CD14-positive monocyte (primary cell): ENCODE measurements at regions not wholly inside any gene's neighbourhood (a gene's known extent, or its start where the extent isn't known, plus 50 kb on each side); places are given as distances from the start of the nearest gene placed in this dataset.

Experiments
- DNase-seq, 3 donors: peaks; one replicate each; pipeline ENCODE4 v3.0.0-alpha.2; 2011 to 2022
- H2AFZ ChIP-seq: 2 replicates; pipeline ENCODE4 v1.6.0; 2012; ENCODE audit warnings: mild to moderate bottlenecking, low read depth, low read length, inconsistent platforms; ENCODE audit not compliant: insufficient read depth, poor library complexity, severe bottlenecking
- H3K27ac ChIP-seq, 2 donors: 1 replicate in 1 of 2; 2 replicates in 1 of 2; pipeline ENCODE4 v1.5.1; 2012 to 2013; ENCODE audit warnings: low read length in 2 of 2, control low read depth in 1 of 2, inconsistent platforms in 1 of 2, low read depth in 1 of 2, mild to moderate bottlenecking in 1 of 2
- H3K27me3 ChIP-seq, 2 donors: one replicate each; pipeline versions ENCODE4 v1.6.0 to v1.6.1; 2011 to 2013; ENCODE audit warnings: low read length in 2 of 2; ENCODE audit not compliant: control insufficient read depth in 2 of 2, insufficient read depth in 2 of 2
- H3K36me3 ChIP-seq, 2 donors: replicated peaks in 1 of 2; 1 replicate in 1 of 2; 2 replicates in 1 of 2; pipeline versions ENCODE4 v1.5.1 to v1.6.1; 2012 to 2013; ENCODE audit warnings: low read length in 2 of 2, control low read depth in 1 of 2, inconsistent platforms in 1 of 2, mild to moderate bottlenecking in 1 of 2; ENCODE audit not compliant: insufficient read depth in 2 of 2, control insufficient read depth in 1 of 2
- H3K4me1 ChIP-seq, 2 donors: 1 replicate in 1 of 2; 2 replicates in 1 of 2; pipeline versions ENCODE4 v1.5.1 to v1.6.1; 2012 to 2013; ENCODE audit warnings: low read length in 2 of 2, control low read depth in 1 of 2, inconsistent platforms in 1 of 2, mild to moderate bottlenecking in 1 of 2, moderate library complexity in 1 of 2; ENCODE audit not compliant: insufficient read depth in 2 of 2, control insufficient read depth in 1 of 2
- H3K4me2 ChIP-seq: replicated peaks from 2 replicates; pipeline ENCODE3; 2012; ENCODE audit warnings: low read length, moderate library complexity, mild to moderate bottlenecking; ENCODE audit not compliant: poor library complexity, severe bottlenecking; ENCODE audit errors: extremely low read depth
- H3K4me3 ChIP-seq, 3 experiments: fragments of 200-600 bp in 1 of 3; sonication (generic) in 1 of 3; replicated peaks in 1 of 3; 1 replicate in 2 of 3; 2 replicates in 1 of 3; pipeline ENCODE4 v1.5.1; 2011 to 2013; ENCODE audit warnings: low read length in 3 of 3, mild to moderate bottlenecking in 3 of 3, control low read depth in 2 of 3, low read depth in 2 of 3, inconsistent platforms in 1 of 3, moderate library complexity in 1 of 3
- H3K79me2 ChIP-seq: 2 replicates; pipeline ENCODE4 v1.6.0; 2012; ENCODE audit warnings: mild to moderate bottlenecking, control low read depth, inconsistent platforms, low read length, moderate library complexity; ENCODE audit not compliant: insufficient read depth
- H3K9ac ChIP-seq: 2 replicates; pipeline ENCODE4 v1.6.0; 2017; ENCODE audit warnings: low read length, mild to moderate bottlenecking; ENCODE audit not compliant: insufficient read depth, poor library complexity, severe bottlenecking
- H3K9me3 ChIP-seq, 2 donors: replicated peaks in 1 of 2; 1 replicate in 1 of 2; 2 replicates in 1 of 2; pipeline versions ENCODE4 v1.5.1 to v1.6.1; 2012 to 2013; ENCODE audit warnings: low read length in 2 of 2, control low read depth in 1 of 2; ENCODE audit not compliant: control insufficient read depth in 1 of 2, insufficient read depth in 1 of 2
- H4K20me1 ChIP-seq: 2 replicates; pipeline ENCODE4 v1.6.0; 2012; ENCODE audit warnings: mild to moderate bottlenecking, low read length, control low read depth, moderate library complexity; ENCODE audit not compliant: insufficient read depth
- H3K27ac Mint-ChIP-seq, 7 donors: one replicate each; pipeline ENCODE4 v1.8.0; 2020; ENCODE audit warnings: mild to moderate bottlenecking in 7 of 7, mixed read lengths in 7 of 7, moderate library complexity in 6 of 7, inconsistent platforms in 2 of 7
- H3K27me3 Mint-ChIP-seq, 3 donors: one replicate each; pipeline ENCODE4 v1.8.0; 2021 to 2022; ENCODE audit warnings: low read depth in 3 of 3, mild to moderate bottlenecking in 3 of 3, mixed read lengths in 3 of 3, moderate library complexity in 3 of 3, inconsistent platforms in 1 of 3
- H3K36me3 Mint-ChIP-seq, 2 donors: one replicate each; pipeline ENCODE4 v1.8.0; 2020; ENCODE audit warnings: mixed read lengths in 2 of 2, inconsistent platforms in 1 of 2, mild to moderate bottlenecking in 1 of 2
- H3K4me1 Mint-ChIP-seq: one replicate; pipeline ENCODE4 v1.8.0; 2020; ENCODE audit warnings: mild to moderate bottlenecking, mixed read lengths
- H3K4me3 Mint-ChIP-seq, 2 donors: one replicate each; pipeline ENCODE4 v1.8.0; 2020; ENCODE audit warnings: mild to moderate bottlenecking in 2 of 2, mixed read lengths in 2 of 2, moderate library complexity in 1 of 2
- H3K9me3 Mint-ChIP-seq, 7 donors: one replicate each; pipeline ENCODE4 v1.8.0; 2020 to 2022; ENCODE audit warnings: mixed read lengths in 7 of 7, mild to moderate bottlenecking in 6 of 7, moderate library complexity in 6 of 7, inconsistent platforms in 2 of 7
- CTCF ChIP-seq: fragments of 200-600 bp; IDR thresholded peaks from one replicate; pipeline ENCODE4 v1.8.0; 2022; ENCODE audit warnings: antibody characterized with exemption, mild to moderate bottlenecking
- WGBS: methylation state at CpG from one replicate; pipeline ENCODE4 v1.1.5; 2013; ENCODE audit warnings: missing lambda C conversion rate; ENCODE audit not compliant: insufficient coverage; 5-methylcytosine and 5-hydroxymethylcytosine counted together
- intact Hi-C, 2 donors: fragments of 100-400 bp; cut with micrococcal nuclease; formaldehyde crosslinking; loops; one replicate each; pipeline versions ENCODE4 v1.15.0 to v1.15.1; 2023

GRCh38 chr15:96612917-96613316, 282.4 kb downstream of the NR2F2 start:
- TF ChIP-seq CTCF, result no peak
- no peak overlapping the region for H3K4me3 Mint-ChIP-seq
- H3K27ac Mint-ChIP-seq, result no peak overlapping the region

GRCh38 chr15:96619174-96619573, 288.7 kb downstream of the NR2F2 start:
- no peaks in the 10 kb centered on the region for H3K36me3 Mint-ChIP-seq
- Histone ChIP-seq H3K9me3 (no peaks in the 10 kb centered on the region), H4K20me1 (no peaks in the 10 kb centered on the region), H3K4me2 (no peak overlapping the region), H2AFZ (no peak overlapping the region), H3K27me3 (peaks cover 2 to 17% of the 10 kb centered on the region in 2 donors), H3K27ac (no peak overlapping the region), H3K4me3 (no peak overlapping the region), H3K4me1 (no peaks in the 10 kb centered on the region), H3K79me2 (no peaks in the 10 kb centered on the region), H3K36me3 (no peaks in the 10 kb centered on the region), H3K9ac (no peak overlapping the region)
- H3K9me3 Mint-ChIP-seq, result peaks cover 0 to 9% (median 2%) of the 10 kb centered on the region in 7 donors
- H3K4me1 Mint-ChIP-seq, result no peaks in the 10 kb centered on the region
- peaks cover 9 to 12% (median 11%) of the 10 kb centered on the region in 3 donors for H3K27me3 Mint-ChIP-seq
- DNase-seq, result no peak
- 16% methylated on average over 5 of the region's 6 CpGs for WGBS
- no peak for TF ChIP-seq CTCF
- intact Hi-C loops, result no loop called here
- no peak overlapping the region for H3K4me3 Mint-ChIP-seq
- no peak overlapping the region for H3K27ac Mint-ChIP-seq

More at GRCh38 chr15:96612917-96613316, 282.4 kb downstream of the NR2F2 start:
- Histone ChIP-seq H3K79me2 (no peaks in the 10 kb centered on the region), H3K4me1 (no peaks in the 10 kb centered on the region), H4K20me1 (no peaks in the 10 kb centered on the region), H3K9ac (no peak overlapping the region), H2AFZ (no peak overlapping the region), H3K4me3 (no peak overlapping the region), H3K4me2 (no peak overlapping the region), H3K27me3 (peaks cover 0 to 6% of the 10 kb centered on the region in 2 donors), H3K27ac (no peak overlapping the region), H3K9me3 (no peaks in the 10 kb centered on the region), H3K36me3 (no peaks in the 10 kb centered on the region)
- DNase-seq, result no peak
- Mint-ChIP-seq H3K27me3 (peaks cover 3 to 14% (median 3%) of the 10 kb centered on the region in 3 donors), H3K4me1 (no peaks in the 10 kb centered on the region), H3K36me3 (no peaks in the 10 kb centered on the region), H3K9me3 (peaks cover 2 to 12% (median 4%) of the 10 kb centered on the region in 7 donors)
- intact Hi-C loops, result no loop called here
- no CpG with 5 or more reads among the region's 1 CpG for WGBS
